ENCODE measurements at regions not wholly inside any gene's neighbourhood (a gene's known extent, or its start where the extent isn't known, plus 50 kb on each side); places are given as distances from the start of the nearest gene placed in this dataset.
"Not testable (repeated sequence)": the region's sequence is repeated elsewhere in the genome, so short reads cannot be mapped to it uniquely, and the experiment has no call there.

- DNase-seq = not testable (repeated sequence)
Measured at GRCh38 chr11:49823188-49823587, 129.0 kb upstream of the OR4C13 start.

DNA sequence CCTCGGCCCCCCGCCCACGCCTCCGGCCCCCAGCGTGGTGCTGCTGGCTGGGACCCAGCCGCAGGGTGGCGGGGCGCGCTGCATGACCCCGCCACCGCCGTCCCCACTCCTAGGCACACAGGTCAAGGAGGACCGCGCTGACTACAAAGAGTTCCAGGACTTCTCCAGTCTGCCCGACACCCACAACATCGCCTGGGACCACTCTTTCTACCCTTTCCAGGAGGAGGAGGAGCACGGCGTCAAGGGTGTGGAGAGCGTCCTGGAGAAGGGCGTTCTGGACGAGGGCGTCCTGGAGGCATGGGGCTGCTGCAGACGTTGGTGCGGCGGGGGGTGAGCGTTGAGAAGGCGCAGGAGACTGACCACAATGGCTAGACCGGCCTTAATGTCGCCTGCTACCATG lies 101.7 kb upstream of the OR4C13 start:
- DNase-seq = not testable (repeated sequence)

DNA sequence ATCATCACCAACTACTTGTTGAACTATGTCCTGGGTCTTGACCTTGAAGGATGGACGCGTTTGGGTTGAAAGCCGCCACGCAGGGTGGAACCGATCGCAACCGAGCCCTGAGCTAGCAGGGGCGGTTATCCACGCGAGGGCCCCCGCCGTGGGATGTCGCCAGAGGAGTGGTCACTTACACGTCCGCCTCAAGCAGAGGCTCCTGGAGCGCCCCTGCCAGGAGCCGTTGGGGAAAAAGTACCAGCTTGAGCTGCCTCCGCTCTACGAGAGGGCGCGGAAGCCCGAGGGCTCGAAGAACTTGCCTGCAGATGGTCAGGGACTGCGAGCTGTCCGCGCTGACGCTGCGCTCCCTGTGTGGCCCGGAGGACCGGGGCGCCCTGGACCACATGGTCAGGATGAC lies 100.7 kb upstream of the OR4C13 start:
- DNase-seq = no peak

DNA sequence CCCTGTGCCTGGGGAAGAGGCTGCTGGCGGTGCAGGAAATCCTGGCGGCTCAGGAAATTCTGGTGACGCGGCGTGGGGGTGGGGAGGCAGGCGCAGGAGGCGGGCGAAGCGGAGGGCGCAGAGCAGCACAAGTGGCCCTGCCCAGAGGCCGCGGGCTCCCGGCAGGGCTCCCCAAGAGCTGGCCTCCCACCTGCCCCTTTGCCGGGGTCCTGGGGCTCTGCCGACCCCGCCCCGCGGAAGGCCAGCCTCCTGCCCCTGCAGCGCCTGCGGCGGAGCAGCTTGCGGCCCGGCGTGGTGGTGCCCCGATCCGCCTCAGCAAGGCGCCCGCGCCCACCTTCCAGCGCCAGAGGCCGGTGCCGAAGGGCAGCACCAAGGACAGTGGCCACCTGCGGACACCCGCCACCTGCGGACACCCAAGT lies 100.2 kb upstream of the OR4C13 start:
- no peak for DNase-seq

DNA sequence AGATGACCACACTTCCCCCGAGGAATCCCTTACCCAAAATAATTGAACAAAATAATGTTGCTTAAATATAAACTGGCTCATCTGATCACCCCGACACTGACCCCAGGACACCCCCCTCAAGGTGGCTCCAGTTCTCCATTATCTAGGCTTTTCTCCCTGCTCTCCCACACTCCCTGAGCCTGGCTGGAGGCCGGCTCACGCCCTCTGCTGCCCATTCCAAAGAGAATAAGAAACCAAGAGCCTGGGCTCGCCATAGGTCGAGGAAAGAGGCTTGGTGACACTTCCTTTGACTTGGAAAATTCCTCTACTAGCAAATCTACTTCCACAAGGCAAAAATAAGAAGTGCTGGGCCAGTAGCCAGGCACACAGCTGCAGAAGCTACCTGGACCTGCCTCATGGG lies 63.3 kb upstream of the OR4C13 start:
- not testable (repeated sequence) for DNase-seq

- DNase-seq = not testable (repeated sequence)
Measured at GRCh38 chr11:49891910-49892671, 60.1 kb upstream of the OR4C13 start.

DNA sequence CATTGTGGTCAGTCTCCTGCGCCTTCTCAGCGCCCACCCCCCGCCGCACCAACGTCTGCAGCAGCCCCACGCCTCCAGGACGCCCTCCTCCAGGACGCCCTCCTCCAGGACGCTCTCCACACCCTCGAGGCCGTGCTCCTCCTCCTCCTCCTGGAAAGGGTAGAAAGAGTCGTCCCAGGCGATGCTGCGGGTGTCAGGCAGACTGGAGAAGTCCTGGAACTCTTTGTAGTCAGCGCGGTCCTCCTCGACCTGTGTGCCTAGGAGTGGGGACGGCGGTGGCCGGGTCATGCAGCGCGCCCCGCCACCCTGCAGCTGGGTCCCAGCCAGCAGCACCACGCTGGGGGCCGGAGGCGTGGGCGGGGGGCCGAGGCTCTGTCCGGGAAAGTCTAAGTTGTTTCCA lies 58.7 kb upstream of the OR4C13 start:
- not testable (repeated sequence) for DNase-seq
